LNCAP (cell line): ENCODE measurements at regions not wholly inside any gene's neighbourhood (a gene's known extent, or its start where the extent isn't known, plus 50 kb on each side); places are given as distances from the start of the nearest gene placed in this dataset.

Experiments
- CTCF ChIP-seq: fragments of 450-650 bp; IDR thresholded peaks from 2 replicates; pipeline ENCODE4 v1.5.1; 2017; ENCODE audit warnings: mild to moderate bottlenecking

- TF ChIP-seq CTCF, result no peak
Measured at GRCh38 chr3:34216711-34217335, 418.4 kb downstream of the PDCD6IP start.

DNA sequence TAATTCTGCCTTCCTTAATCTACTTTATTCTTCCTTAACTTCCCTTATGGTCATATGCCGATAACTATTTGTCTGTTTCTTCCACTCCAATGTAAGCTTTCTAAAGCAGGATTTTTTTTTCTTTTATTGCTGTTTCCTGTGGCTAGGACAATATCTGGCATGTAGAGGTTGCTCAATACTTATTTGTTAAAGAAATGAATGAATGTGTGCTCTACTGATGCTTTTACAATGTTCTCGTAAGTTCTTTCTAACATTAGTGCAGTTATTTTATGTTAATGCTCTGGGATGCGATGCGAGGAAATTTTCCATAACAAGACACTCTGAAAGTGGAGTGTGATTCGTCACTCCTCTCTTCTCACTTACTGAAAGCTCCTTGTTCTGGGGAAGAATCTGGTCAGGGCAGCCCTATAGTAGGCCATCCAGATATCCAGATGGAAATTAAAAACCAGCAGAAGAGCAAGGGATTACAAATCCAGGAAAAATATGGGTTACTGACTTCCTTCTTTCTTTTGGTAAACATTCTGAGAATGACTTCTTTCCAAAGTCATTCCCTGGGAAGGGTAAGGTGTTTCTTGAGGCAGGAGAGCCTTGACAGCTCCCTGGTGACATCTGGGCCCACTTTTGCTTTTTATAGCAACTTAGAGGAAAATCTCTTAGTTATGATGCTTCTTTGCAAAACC is 420.4 kb downstream of the PDCD6IP start:
- no peak for TF ChIP-seq CTCF

DNA sequence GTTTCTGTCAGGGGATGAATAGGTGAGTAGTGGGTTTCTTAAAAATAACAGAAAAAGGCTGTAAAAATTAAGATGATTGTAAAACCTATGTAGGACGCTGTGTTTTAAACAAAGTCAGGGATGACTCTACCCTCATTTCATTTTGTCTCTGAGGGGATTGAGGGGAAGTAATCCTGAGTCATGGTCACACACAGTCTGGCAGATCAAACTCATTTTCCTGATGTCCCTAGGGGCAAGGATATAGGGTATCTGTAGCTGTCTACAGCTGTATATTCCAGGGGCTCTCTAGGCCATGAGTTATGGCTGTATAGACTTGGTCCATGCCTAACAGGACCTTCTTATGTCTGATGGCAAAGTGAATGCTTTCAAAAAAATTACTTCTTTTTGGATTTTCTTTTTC is 421.1 kb downstream of the PDCD6IP start:
- no peak for TF ChIP-seq CTCF

DNA sequence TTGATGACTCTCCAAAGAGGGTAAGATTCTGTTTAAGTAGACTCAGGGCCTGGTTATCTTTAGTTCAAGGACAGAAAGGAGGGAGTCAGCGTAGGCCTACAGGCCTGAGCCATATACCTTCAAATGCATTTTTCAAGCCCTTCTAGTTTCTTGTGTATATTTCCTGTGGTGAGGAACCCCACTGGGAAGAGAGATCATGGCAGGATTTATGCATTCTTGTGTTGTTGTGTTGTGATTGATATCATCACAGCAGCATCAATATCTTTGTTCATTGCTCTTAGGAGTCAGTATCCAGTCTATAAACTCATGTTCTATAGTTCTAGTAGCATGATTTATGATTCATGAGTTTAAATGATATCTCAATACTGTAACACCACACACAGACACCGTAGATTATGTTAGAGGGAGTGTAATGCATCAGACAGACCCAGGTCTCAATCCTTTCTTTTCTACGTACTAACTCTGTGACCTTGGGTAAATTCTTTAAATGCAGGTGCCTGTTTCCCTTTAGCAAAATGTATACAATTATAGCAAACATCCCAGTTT is 427.5 kb downstream of the PDCD6IP start:
- TF ChIP-seq CTCF, result no peak

GRCh38 chr3:34229876-34230275 is 431.4 kb downstream of the PDCD6IP start:
- no peak for TF ChIP-seq CTCF

DNA sequence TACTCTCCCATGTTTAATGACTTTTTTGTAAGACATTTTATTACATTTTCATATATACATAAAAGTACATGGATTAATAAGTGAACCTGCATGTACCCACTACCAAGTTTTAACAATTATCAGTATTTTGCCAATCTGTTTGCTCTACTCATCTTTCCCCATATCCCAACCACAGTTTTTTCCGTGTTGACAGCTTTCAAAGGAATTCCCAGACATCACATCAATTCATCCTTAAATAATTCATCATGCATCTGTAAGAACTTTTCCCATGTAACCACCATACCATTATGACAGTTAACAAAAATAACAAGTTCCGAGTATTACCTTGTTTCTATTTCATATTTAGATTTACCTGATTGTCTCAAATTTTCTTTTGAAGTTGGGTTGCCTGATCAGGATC is 436.7 kb downstream of the PDCD6IP start:
- no peak for TF ChIP-seq CTCF

DNA sequence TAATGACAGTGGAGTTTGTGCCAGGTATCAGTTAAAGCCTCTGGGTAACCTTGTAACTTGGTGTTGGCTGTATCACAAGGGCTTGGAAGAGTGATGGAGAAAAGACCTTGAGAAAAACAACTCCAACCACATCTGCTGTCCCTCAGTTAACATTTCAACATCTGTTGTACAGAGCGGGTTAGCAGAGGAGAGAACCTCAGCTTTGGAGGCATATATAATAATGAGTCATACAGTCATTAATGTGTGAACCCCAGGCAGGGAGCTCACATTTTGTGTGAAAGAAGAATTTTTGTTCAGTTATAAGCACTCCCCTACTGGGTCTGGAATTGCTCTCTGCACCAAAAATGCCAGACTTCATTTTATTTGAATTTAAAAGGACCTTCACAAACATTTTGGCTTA is 439.5 kb downstream of the PDCD6IP start:
- no peak for TF ChIP-seq CTCF
